BJ (cell line): ENCODE measurements at regions not wholly inside any gene's neighbourhood (a gene's known extent, or its start where the extent isn't known, plus 50 kb on each side); places are given as distances from the start of the nearest gene placed in this dataset.

Experiments used
- CTCF ChIA-PET: fragments of 350-600 bp; formaldehyde crosslinking; extraction: SDS; loops from one replicate; lab custom pipeline; 2021; ENCODE audit warnings: antibody characterized with exemption, inconsistent platforms; lab: Yijun Ruan, JAX
- POLR2A ChIA-PET: fragments of 300-600 bp; sonication (Branson Sonifier 250); formaldehyde crosslinking; extraction: SDS; loops from one replicate; lab custom pipeline; 2021; ENCODE audit warnings: antibody characterized with exemption; lab: Charles Lee
- DNase-seq: peaks from one replicate; pipeline ENCODE4 v3.0.0-alpha.2; 2011; ENCODE audit warnings: low read depth
- H3K27me3 ChIP-seq: 2 replicates; pipeline ENCODE4 v1.6.0; 2011; ENCODE audit warnings: low read length; ENCODE audit not compliant: control insufficient read depth, insufficient read depth
- H3K36me3 ChIP-seq: 2 replicates; pipeline ENCODE4 v1.5.1; 2011; ENCODE audit warnings: low read length; ENCODE audit not compliant: control insufficient read depth, insufficient read depth
- H3K4me3 ChIP-seq: 2 replicates; pipeline ENCODE4 v1.5.1; 2011; ENCODE audit warnings: low read depth, mild to moderate bottlenecking, control low read depth, low read length
- CTCF ChIP-seq: IDR thresholded peaks from 2 replicates; pipeline ENCODE4 v1.5.1; 2011; ENCODE audit warnings: low read depth, mild to moderate bottlenecking, control low read depth, inconsistent platforms, low read length, moderate library complexity; ENCODE audit not compliant: insufficient read depth

- no peak overlapping the region for H3K4me3 ChIP-seq
- TF ChIP-seq CTCF, result peak; percentile 29; the same call in 1 of the 2 replicates
- H3K27me3 ChIP-seq, result no peaks in the 10 kb centered on the region
- ChIA-PET POLR2A (no interaction called here), CTCF (interaction anchor here (1.8 kb wide), 1 partner anchor 11 kb away, joined by 6 read pairs; no protein-coding TSS in a partner anchor)
- no peak for DNase-seq
- H3K36me3 ChIP-seq, result no peaks in the 10 kb centered on the region
Observed at GRCh38 chr3:159486580-159486979, 502.1 kb upstream of the IL12A start.

GRCh38 chr3:159487304-159487703 lies 501.3 kb upstream of the IL12A start:
- no peak for TF ChIP-seq CTCF
- no peaks in the 10 kb centered on the region for H3K27me3 ChIP-seq
- ChIA-PET CTCF (interaction anchor here (1.8 kb wide), 1 partner anchor 11 kb away, joined by 6 read pairs; no protein-coding TSS in a partner anchor), POLR2A (no interaction called here)
- DNase-seq, result no peak
- H3K4me3 ChIP-seq, result no peak overlapping the region
- H3K36me3 ChIP-seq, result no peaks in the 10 kb centered on the region

DNA sequence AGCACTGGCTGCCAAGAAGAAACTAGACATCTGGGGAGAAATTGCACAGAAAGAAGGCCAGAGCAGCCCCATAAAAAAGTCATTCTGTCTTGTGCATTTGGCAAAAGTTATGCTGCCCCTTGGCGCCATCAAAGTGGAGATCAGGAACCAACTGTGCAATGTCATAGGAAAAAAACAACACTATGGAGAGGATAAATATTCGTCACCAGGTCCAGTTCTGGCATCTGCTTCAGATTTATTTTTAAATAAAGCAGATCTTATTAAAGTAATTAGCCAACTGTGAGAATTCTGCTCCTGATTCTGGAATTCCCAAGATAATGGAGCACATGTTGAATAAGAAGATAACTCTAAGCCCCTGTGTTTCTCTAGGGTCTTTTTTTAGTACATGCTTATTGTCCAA lies 500.0 kb upstream of the IL12A start:
- ChIA-PET POLR2A (no interaction called here), CTCF (no interaction called here)
- TF ChIP-seq CTCF, result no peak
- H3K4me3 ChIP-seq, result no peak overlapping the region
- no peak for DNase-seq
- no peaks in the 10 kb centered on the region for H3K27me3 ChIP-seq
- H3K36me3 ChIP-seq, result no peaks in the 10 kb centered on the region

- CTCF ChIA-PET, result no interaction called here
- no peak for DNase-seq
- POLR2A ChIA-PET, result no interaction called here
Observed at GRCh38 chr3:159497361-159497760, 491.3 kb upstream of the IL12A start.

DNA sequence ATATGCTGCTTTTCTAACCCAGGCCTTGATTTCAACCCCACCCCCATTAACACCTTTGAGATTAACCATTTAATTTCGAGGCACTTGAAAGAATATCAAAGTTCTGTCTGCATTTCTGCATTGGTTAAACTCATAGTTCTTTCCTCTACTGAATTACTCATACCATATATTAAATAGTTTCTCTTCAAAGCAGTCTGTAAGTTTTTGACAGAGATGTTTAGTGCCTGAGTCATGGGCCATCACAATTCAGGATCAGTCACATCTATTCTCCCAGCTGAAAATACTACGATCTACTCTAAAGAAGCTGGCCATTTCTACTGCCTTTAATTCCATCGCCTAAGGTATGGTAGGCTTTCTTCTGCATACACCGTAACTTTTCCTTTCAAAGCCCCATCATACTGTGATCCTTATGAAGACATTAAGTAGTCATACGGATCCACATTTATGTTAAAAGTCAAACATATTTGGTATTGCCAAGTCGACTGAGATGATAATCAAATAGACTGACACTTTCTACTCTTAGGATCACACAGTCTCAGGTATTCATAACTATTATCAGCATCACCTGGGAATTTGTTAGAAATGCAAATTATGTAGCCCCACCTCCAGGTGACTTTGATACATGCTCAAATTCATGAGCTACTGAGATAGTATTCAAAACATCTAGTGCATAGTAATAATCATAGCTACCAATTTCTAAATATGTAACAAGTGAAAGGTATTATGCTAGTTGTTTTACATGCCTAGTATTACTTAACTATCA lies 489.4 kb upstream of the IL12A start:
- no peak for TF ChIP-seq CTCF
- ChIA-PET POLR2A (no interaction called here), CTCF (no interaction called here)
- Histone ChIP-seq H3K27me3 (no peaks in the 10 kb centered on the region), H3K36me3 (no peaks in the 10 kb centered on the region), H3K4me3 (no peak overlapping the region)
- no peak for DNase-seq

More at GRCh38 chr3:159497361-159497760, 491.3 kb upstream of the IL12A start:
- Histone ChIP-seq H3K4me3 (no peak overlapping the region), H3K27me3 (no peaks in the 10 kb centered on the region), H3K36me3 (no peaks in the 10 kb centered on the region)
- TF ChIP-seq CTCF, result no peak
